GM12873 (cell line): ENCODE measurements at regions not wholly inside any gene's neighbourhood (a gene's known extent, or its start where the extent isn't known, plus 50 kb on each side); places are given as distances from the start of the nearest gene placed in this dataset.

Experiments used
- CTCF ChIP-seq: IDR thresholded peaks from 2 replicates; pipeline ENCODE4 v1.5.1; 2012; ENCODE audit warnings: low read depth, mild to moderate bottlenecking, moderate library complexity, low read length, control low read depth; ENCODE audit not compliant: insufficient read depth; ENCODE audit errors: missing control alignments

- TF ChIP-seq CTCF, result no peak
Observed at GRCh38 chr3:102629943-102630342, 195.1 kb downstream of the ZPLD1 start.

GRCh38 chr3:102630531-102630930 is 195.7 kb downstream of the ZPLD1 start:
- no peak for TF ChIP-seq CTCF

- TF ChIP-seq CTCF, result no peak
Observed at GRCh38 chr3:102643546-102643945, 208.7 kb downstream of the ZPLD1 start.

- no peak for TF ChIP-seq CTCF
Observed at GRCh38 chr3:102646557-102646956, 211.7 kb downstream of the ZPLD1 start.

- no peak for TF ChIP-seq CTCF
Observed at GRCh38 chr3:102660653-102661052, 225.8 kb downstream of the ZPLD1 start.

GRCh38 chr3:102661707-102662497 is 227.1 kb downstream of the ZPLD1 start:
- no peak for TF ChIP-seq CTCF

GRCh38 chr3:102662498-102662772 is 227.6 kb downstream of the ZPLD1 start:
- TF ChIP-seq CTCF, result no peak
